GM23248 (cell line): ENCODE measurements at regions not wholly inside any gene's neighbourhood (a gene's known extent, or its start where the extent isn't known, plus 50 kb on each side); places are given as distances from the start of the nearest gene placed in this dataset.
"Not testable (repeated sequence)": the region's sequence is repeated elsewhere in the genome, so short reads cannot be mapped to it uniquely, and the experiment has no call there.

ENCODE experiments used
- DNase-seq: peaks from one replicate; pipeline ENCODE4 v3.0.0-alpha.2; 2015
- H2AFZ ChIP-seq: fragments of 200-600 bp; sonication (generic); 2 replicates; pipeline ENCODE4 v1.6.1; 2016; ENCODE audit warnings: antibody characterized with exemption
- H3F3A ChIP-seq: fragments of 200-600 bp; sonication (generic); 2 replicates; pipeline ENCODE4 v1.6.1; 2016; ENCODE audit warnings: mild to moderate bottlenecking, antibody characterized with exemption, mixed run types; ENCODE audit not compliant: insufficient read depth
- H3K27ac ChIP-seq: fragments of 200-600 bp; sonication (generic); 2 replicates; pipeline ENCODE4 v1.5.1; 2016; ENCODE audit warnings: mild to moderate bottlenecking
- H3K27me3 ChIP-seq: fragments of 200-600 bp; sonication (generic); replicated peaks from 2 replicates; pipeline ENCODE4 v1.6.1; 2016; ENCODE audit warnings: mild to moderate bottlenecking; ENCODE audit not compliant: insufficient read depth
- H3K36me3 ChIP-seq: fragments of 200-600 bp; sonication (generic); 2 replicates; pipeline ENCODE4 v1.6.1; 2016; ENCODE audit warnings: low read depth, mild to moderate bottlenecking
- H3K4me1 ChIP-seq: fragments of 200-600 bp; sonication (generic); 2 replicates; pipeline ENCODE4 v1.6.1; 2016; ENCODE audit warnings: mild to moderate bottlenecking; ENCODE audit not compliant: insufficient read depth
- H3K4me2 ChIP-seq: fragments of 200-600 bp; sonication (generic); one replicate; pipeline ENCODE4 v1.6.1; 2016; ENCODE audit warnings: mild to moderate bottlenecking; ENCODE audit not compliant: unreplicated experiment
- H3K4me3 ChIP-seq: fragments of 200-600 bp; sonication (generic); 2 replicates; pipeline ENCODE4 v1.5.1; 2016; ENCODE audit warnings: mild to moderate bottlenecking
- H3K79me2 ChIP-seq: fragments of 200-600 bp; sonication (generic); 2 replicates; pipeline ENCODE4 v1.6.1; 2016; ENCODE audit warnings: mild to moderate bottlenecking; ENCODE audit not compliant: insufficient read depth
- H3K9ac ChIP-seq: fragments of 200-600 bp; sonication (generic); 2 replicates; pipeline ENCODE4 v1.6.1; 2016; ENCODE audit warnings: mild to moderate bottlenecking
- H3K9me2 ChIP-seq: fragments of 200-600 bp; sonication (generic); 2 replicates; pipeline ENCODE4 v1.6.1; 2016; ENCODE audit warnings: mixed run types, mild to moderate bottlenecking, moderate library complexity; ENCODE audit not compliant: insufficient read depth
- H3K9me3 ChIP-seq: fragments of 200-600 bp; sonication (generic); one replicate; pipeline ENCODE4 v1.6.1; 2017; ENCODE audit warnings: low read depth
- H4K20me1 ChIP-seq: fragments of 200-600 bp; sonication (generic); 2 replicates; pipeline ENCODE4 v1.6.0; 2016; ENCODE audit not compliant: insufficient read depth
- EZH2 ChIP-seq: fragments of 200-600 bp; sonication (generic); IDR thresholded peaks from 2 replicates; pipeline ENCODE4 v1.6.1; 2018; ENCODE audit warnings: antibody characterized with exemption, mild to moderate bottlenecking; ENCODE audit not compliant: insufficient read depth, poor library complexity, severe bottlenecking
- EZH2phosphoT487 ChIP-seq: fragments of 200-600 bp; sonication (generic); IDR thresholded peaks from 2 replicates; pipeline ENCODE4 v1.6.1; 2018; ENCODE audit warnings: antibody characterized with exemption, moderate library complexity, mild to moderate bottlenecking, low read depth; ENCODE audit not compliant: insufficient read depth
- WGBS, 2 experiments: methylation state at CpG; one replicate each; pipeline ENCODE4 v1.1.6; 2015 to 2017; ENCODE audit warnings: low lambda C conversion rate in 2 of 2, low coverage in 1 of 2; ENCODE audit errors: missing lambda C conversion rate in 2 of 2; 5-methylcytosine and 5-hydroxymethylcytosine counted together
- in situ Hi-C: fragments of 300-500 bp; cut with MboI; formaldehyde crosslinking; loops from 2 replicates; pipeline ENCODE4 v1.15.0; 2020

DNA sequence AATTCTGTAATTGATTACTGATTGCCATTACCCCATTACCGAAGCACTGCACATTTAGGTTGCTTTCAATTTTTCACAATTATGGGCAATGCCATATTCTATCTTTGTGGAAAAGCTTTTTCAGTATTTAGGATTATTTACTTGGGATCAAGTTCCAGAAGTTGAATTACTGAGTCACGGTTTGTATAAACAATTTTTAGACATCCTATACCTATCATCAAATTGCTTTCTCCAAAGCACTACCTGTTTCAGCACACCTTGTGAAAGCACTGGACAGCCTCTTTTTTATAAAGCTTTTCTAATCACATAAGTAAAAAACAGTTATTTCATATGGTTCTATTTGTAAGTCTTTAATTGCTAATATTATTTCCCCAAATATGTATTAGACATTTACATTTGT lies 221.5 kb upstream of the CAND1 start:
- in situ Hi-C loops: no loop called here
- no peak for DNase-seq
- Histone ChIP-seq H3K27ac (no peak overlapping the region), H3K4me2 (no peak overlapping the region), H3K4me3 (no peak overlapping the region), H3K9me3 (no peaks in the 10 kb centered on the region), H2AFZ (no peak overlapping the region), H3K36me3 (no peaks in the 10 kb centered on the region), H3K79me2 (no peaks in the 10 kb centered on the region), H3K9me2 (no peaks in the 10 kb centered on the region), H3F3A (no peaks in the 10 kb centered on the region), H3K27me3 (no peaks in the 10 kb centered on the region; the same call in none of the 2 replicates), H3K9ac (no peak overlapping the region), H3K4me1 (no peaks in the 10 kb centered on the region), H4K20me1 (no peaks in the 10 kb centered on the region)
- TF ChIP-seq EZH2phosphoT487 (no peak), EZH2 (no peak)
- 32 to 38% methylated on average over 2 of the region's 2 CpGs for WGBS, 2 experiments

DNA sequence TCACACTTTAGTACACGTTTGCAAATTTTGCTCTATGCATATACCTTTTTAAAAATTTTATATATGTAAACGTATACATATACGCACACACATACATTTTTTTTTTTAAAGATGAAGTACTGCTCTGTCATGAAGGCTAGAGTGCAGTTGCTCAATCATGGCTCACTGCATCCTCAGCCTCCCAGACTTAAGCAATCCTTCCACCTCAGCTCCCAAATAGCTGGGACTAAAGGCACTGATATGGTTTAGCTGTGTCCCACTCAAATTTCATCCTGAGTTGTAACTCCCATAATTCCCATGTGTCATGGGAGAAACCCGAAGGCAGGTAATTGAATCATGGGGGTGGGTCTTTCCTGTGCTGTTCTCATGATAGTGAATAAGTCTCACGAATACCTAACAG lies 220.8 kb upstream of the CAND1 start:
- H3K9ac ChIP-seq: no peak overlapping the region
- H4K20me1 ChIP-seq: no peaks in the 10 kb centered on the region
- TF ChIP-seq EZH2: no peak
- TF ChIP-seq EZH2phosphoT487: no peak
- no peak overlapping the region for H3K4me2 ChIP-seq
- no peaks in the 10 kb centered on the region for H3K79me2 ChIP-seq
- H2AFZ ChIP-seq: no peak overlapping the region
- DNase-seq: no peak
- H3K4me1 ChIP-seq: no peaks in the 10 kb centered on the region
- WGBS, 2 experiments: 34 to 35% methylated on average over 5 of the region's 5 CpGs
- no peak overlapping the region for H3K27ac ChIP-seq
- no peaks in the 10 kb centered on the region for H3K9me2 ChIP-seq
- H3F3A ChIP-seq: no peaks in the 10 kb centered on the region
- H3K27me3 ChIP-seq: no peaks in the 10 kb centered on the region; the same call in none of the 2 replicates
- no peaks in the 10 kb centered on the region for H3K36me3 ChIP-seq
- H3K4me3 ChIP-seq: no peak overlapping the region
- in situ Hi-C loops: no loop called here
- H3K9me3 ChIP-seq: no peaks in the 10 kb centered on the region

DNA sequence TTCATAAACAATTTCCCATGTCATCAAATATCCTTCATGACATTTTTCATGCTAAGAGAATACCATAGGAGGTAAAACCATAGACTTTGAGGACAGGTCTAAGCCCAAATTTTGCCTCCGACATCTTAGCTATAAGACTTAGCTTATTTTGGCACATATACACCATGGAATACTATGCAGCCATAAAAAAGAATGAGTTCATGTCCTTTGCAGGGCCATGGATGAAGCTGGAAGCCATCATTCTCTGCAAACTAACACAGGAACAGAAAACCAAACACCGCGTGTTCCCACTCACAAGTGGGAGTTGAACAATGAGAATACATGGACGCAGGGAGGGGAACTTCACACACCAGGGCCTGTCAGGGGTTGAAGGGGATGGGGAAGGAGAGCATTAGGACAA lies 220.0 kb upstream of the CAND1 start:
- H3K9me3 ChIP-seq, H3K27me3 ChIP-seq, H3K27ac ChIP-seq, H3K9me2 ChIP-seq, H3K4me3 ChIP-seq, H2AFZ ChIP-seq, DNase-seq, H3K36me3 ChIP-seq, H3K79me2 ChIP-seq, H3K4me2 ChIP-seq, H4K20me1 ChIP-seq, H3K9ac ChIP-seq, H3K4me1 ChIP-seq, in situ Hi-C loops, H3F3A ChIP-seq: not testable (repeated sequence)
- WGBS, 2 experiments: 57 to 61% methylated on average over 4 of the region's 4 CpGs

DNA sequence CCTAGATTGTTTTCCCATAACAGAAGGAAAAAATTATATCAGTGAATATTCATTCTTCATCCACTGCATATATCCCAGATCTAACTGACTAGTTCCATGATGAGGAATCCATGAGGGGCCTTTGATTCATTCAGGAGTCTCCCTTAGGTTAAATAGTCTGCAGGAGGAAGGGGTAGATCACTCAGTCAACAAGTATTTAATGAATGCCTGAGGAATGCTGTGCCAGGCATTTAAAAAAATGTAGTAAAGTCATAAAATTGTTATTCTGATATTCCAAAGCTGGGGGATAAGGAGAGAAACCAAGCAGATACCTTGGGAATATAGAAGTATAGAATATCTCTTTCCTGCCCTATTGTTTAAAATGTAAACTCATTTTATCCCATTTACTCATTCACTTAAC lies 216.2 kb upstream of the CAND1 start:
- no peak for DNase-seq
- in situ Hi-C loops: no loop called here
- no peaks in the 10 kb centered on the region for H3K9me3 ChIP-seq
- no peak overlapping the region for H3K27ac ChIP-seq
- H3F3A ChIP-seq: no peaks in the 10 kb centered on the region
- H4K20me1 ChIP-seq: no peaks in the 10 kb centered on the region
- no peaks in the 10 kb centered on the region for H3K9me2 ChIP-seq
- no peak overlapping the region for H2AFZ ChIP-seq
- TF ChIP-seq EZH2phosphoT487: no peak
- no peak for TF ChIP-seq EZH2
- no peak overlapping the region for H3K9ac ChIP-seq
- no peaks in the 10 kb centered on the region; the same call in 1 of the 2 replicates for H3K27me3 ChIP-seq
- no peak overlapping the region for H3K4me3 ChIP-seq
- no peak overlapping the region for H3K4me2 ChIP-seq
- H3K36me3 ChIP-seq: no peaks in the 10 kb centered on the region
- no peaks in the 10 kb centered on the region for H3K79me2 ChIP-seq
- no peaks in the 10 kb centered on the region for H3K4me1 ChIP-seq

DNA sequence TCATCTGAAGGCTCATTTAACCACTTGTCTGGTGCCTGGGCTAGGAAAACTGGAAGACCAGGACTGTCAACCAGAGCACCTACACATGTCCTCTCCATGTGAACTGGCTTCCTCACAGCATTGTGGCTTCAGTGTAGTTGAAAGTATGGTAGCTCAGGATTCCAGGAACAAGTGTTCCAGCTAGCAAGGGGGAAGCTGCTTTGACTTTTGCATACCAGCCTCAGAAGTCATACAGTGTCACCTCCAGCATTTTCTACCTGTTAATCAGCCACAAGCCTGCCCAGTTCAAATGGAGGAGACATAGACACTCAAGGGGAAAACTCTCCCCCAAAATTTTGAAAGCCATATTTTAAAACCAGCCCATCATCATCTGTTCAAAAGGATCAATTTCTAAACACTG lies 212.8 kb upstream of the CAND1 start:
- in situ Hi-C loops: no loop called here

More for the DNA sequence above, 212.8 kb upstream of the CAND1 start:
- no peak for DNase-seq
- no peak for TF ChIP-seq EZH2phosphoT487
- no peak for TF ChIP-seq EZH2
- Histone ChIP-seq H3K36me3 (no peaks in the 10 kb centered on the region), H3K27ac (no peak overlapping the region), H3K79me2 (no peaks in the 10 kb centered on the region), H3K4me1 (no peaks in the 10 kb centered on the region), H3K9me2 (no peaks in the 10 kb centered on the region), H4K20me1 (no peaks in the 10 kb centered on the region), H3K4me3 (no peak overlapping the region), H3K9me3 (no peaks in the 10 kb centered on the region), H3K4me2 (no peak overlapping the region), H3F3A (no peaks in the 10 kb centered on the region), H3K27me3 (no peaks in the 10 kb centered on the region; the same call in 1 of the 2 replicates), H3K9ac (no peak overlapping the region), H2AFZ (no peak overlapping the region)
